PFSK-1 (cell line): ENCODE measurements at regions not wholly inside any gene's neighbourhood (a gene's known extent, or its start where the extent isn't known, plus 50 kb on each side); places are given as distances from the start of the nearest gene placed in this dataset.

Experiments used
- FOXP2 ChIP-seq: optimal IDR thresholded peaks from 2 replicates; pipeline ENCODE3; 2011; ENCODE audit warnings: borderline replicate concordance, control low read depth, inconsistent platforms; ENCODE audit not compliant: insufficient read depth; ENCODE audit errors: extremely low read length, extremely low read depth
- POLR2AphosphoS5 ChIP-seq: IDR thresholded peaks from 2 replicates; pipeline ENCODE4 v1.6.1; 2012; ENCODE audit warnings: low read depth, mild to moderate bottlenecking, control low read depth, low read length, moderate library complexity
- REST ChIP-seq, 2 experiments: IDR thresholded peaks; 2 replicates each; pipeline versions ENCODE4 v1.6.1 to v1.8.0; 2011 to 2012; ENCODE audit warnings: low read depth in 2 of 2, low read length in 2 of 2, control low read depth in 1 of 2, inconsistent platforms in 1 of 2, mild to moderate bottlenecking in 1 of 2, moderate library complexity in 1 of 2; ENCODE audit not compliant: insufficient read depth in 1 of 2
- SIN3A ChIP-seq: IDR thresholded peaks from 2 replicates; pipeline ENCODE4 v1.6.1; 2012; ENCODE audit warnings: mild to moderate bottlenecking, low read length, moderate library complexity, borderline replicate concordance; ENCODE audit not compliant: insufficient read depth
- TAF1 ChIP-seq: IDR thresholded peaks from 2 replicates; pipeline ENCODE4 v1.6.1; 2012; ENCODE audit warnings: low read length, control low read depth, borderline replicate concordance; ENCODE audit not compliant: insufficient read depth

- TF ChIP-seq POLR2AphosphoS5 (no peak), SIN3A (no peak), TAF1 (no peak), REST (IDR thresholded peaks at IDR 0.05; ENCODE audit: insufficient read depth in 1 of 2, low read depth in 2 of 2, low read length in 2 of 2) (no peak), FOXP2 (no peak)
Measured at GRCh38 chr17:33375783-33376182, 82.7 kb upstream of the ASIC2 start.

- TF ChIP-seq REST (IDR thresholded peaks at IDR 0.05; ENCODE audit: insufficient read depth in 1 of 2, low read depth in 2 of 2, low read length in 2 of 2): no peak
- TF ChIP-seq SIN3A: no peak
- no peak for TF ChIP-seq TAF1
- no peak for TF ChIP-seq POLR2AphosphoS5
- TF ChIP-seq FOXP2: no peak
Measured at GRCh38 chr17:33377837-33378595, 84.9 kb upstream of the ASIC2 start.

GRCh38 chr17:33381201-33381600, 88.1 kb upstream of the ASIC2 start:
- TF ChIP-seq SIN3A: no peak
- TF ChIP-seq TAF1: no peak
- TF ChIP-seq FOXP2: no peak
- no peak for TF ChIP-seq REST (IDR thresholded peaks at IDR 0.05; ENCODE audit: insufficient read depth in 1 of 2, low read depth in 2 of 2, low read length in 2 of 2)
- no peak for TF ChIP-seq POLR2AphosphoS5

- no peak for TF ChIP-seq TAF1
- no peak for TF ChIP-seq REST (IDR thresholded peaks at IDR 0.05; ENCODE audit: insufficient read depth in 1 of 2, low read depth in 2 of 2, low read length in 2 of 2)
- no peak for TF ChIP-seq FOXP2
- no peak for TF ChIP-seq SIN3A
- no peak for TF ChIP-seq POLR2AphosphoS5
Measured at GRCh38 chr17:33383488-33384023, 90.5 kb upstream of the ASIC2 start.
